Muscle of leg (tissue), 3 donors: ENCODE measurements at regions not wholly inside any gene's neighbourhood (a gene's known extent, or its start where the extent isn't known, plus 50 kb on each side); places are given as distances from the start of the nearest gene placed in this dataset.
A peak's percentile ranks its signal among the peaks of the same experiment; 100 is the strongest.
"Not testable (repeated sequence)": the region's sequence is repeated elsewhere in the genome, so short reads cannot be mapped to it uniquely, and the experiment has no call there.

Experiments used
- DNase-seq: peaks from one replicate; pipeline ENCODE4 v3.0.0; 2013
- H3K27ac ChIP-seq: one replicate; pipeline ENCODE4 v1.5.1; 2013; ENCODE audit warnings: mild to moderate bottlenecking, low read length, control low read depth
- H3K27me3 ChIP-seq: one replicate; pipeline ENCODE4 v1.6.1; 2013; ENCODE audit warnings: low read length; ENCODE audit not compliant: control insufficient read depth, insufficient read depth
- H3K36me3 ChIP-seq: one replicate; pipeline ENCODE4 v1.6.1; 2013; ENCODE audit warnings: low read length; ENCODE audit not compliant: control insufficient read depth, insufficient read depth
- H3K4me1 ChIP-seq: one replicate; pipeline ENCODE4 v1.6.1; 2013; ENCODE audit warnings: low read length; ENCODE audit not compliant: control insufficient read depth, insufficient read depth
- H3K4me3 ChIP-seq: one replicate; pipeline ENCODE4 v1.5.1; 2013; ENCODE audit warnings: low read length, control low read depth
- H3K9me3 ChIP-seq: replicated peaks from 2 replicates; pipeline ENCODE4 v1.6.1; 2013; ENCODE audit warnings: low read depth, low read length; ENCODE audit not compliant: control insufficient read depth
- WGBS: methylation state at CpG from one replicate; pipeline ENCODE4 v1.1.5; 2013; ENCODE audit warnings: missing lambda C conversion rate; ENCODE audit not compliant: insufficient coverage; 5-methylcytosine and 5-hydroxymethylcytosine counted together

DNA sequence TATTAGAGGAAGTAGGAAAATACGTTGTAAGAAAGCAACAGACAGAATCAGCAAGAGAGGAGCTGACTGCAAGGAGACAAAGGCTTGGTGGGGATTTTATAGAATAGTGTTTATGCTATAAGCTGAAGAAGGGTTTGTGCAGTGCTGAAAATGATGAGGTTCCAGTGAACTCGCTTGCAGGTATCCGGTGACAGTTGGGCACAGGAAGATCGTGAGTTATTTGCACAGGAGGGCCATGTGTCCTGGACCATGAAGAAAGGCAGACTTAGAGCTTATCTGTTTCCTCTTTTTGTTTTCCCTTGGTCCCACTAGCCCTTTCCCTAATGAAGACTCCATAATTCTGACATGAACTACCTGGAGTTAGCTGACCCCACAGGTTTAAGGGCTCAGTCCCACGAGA lies 61.4 kb downstream of the NXNL2 start:
- no peak for DNase-seq
- Histone ChIP-seq H3K36me3 (no peaks in the 10 kb centered on the region), H3K4me3 (no peak overlapping the region), H3K4me1 (peaks cover 3% of the 10 kb centered on the region), H3K9me3 (no peaks in the 10 kb centered on the region), H3K27me3 (no peaks in the 10 kb centered on the region), H3K27ac (no peak overlapping the region)
- WGBS: 33% methylated on average over 5 of the region's 5 CpGs

GRCh38 chr9:88604836-88605511 lies 70.0 kb downstream of the NXNL2 start:
- DNase-seq: peak; percentile 16
- no peaks in the 10 kb centered on the region for H3K9me3 ChIP-seq
- H3K27ac ChIP-seq: peak overlapping the region; percentile 9
- H3K4me1 ChIP-seq: peaks cover 6% of the 10 kb centered on the region
- H3K27me3 ChIP-seq: no peaks in the 10 kb centered on the region
- no peak overlapping the region for H3K4me3 ChIP-seq
- H3K36me3 ChIP-seq: no peaks in the 10 kb centered on the region
- WGBS: 64% methylated on average over 2 of the region's 3 CpGs

DNA sequence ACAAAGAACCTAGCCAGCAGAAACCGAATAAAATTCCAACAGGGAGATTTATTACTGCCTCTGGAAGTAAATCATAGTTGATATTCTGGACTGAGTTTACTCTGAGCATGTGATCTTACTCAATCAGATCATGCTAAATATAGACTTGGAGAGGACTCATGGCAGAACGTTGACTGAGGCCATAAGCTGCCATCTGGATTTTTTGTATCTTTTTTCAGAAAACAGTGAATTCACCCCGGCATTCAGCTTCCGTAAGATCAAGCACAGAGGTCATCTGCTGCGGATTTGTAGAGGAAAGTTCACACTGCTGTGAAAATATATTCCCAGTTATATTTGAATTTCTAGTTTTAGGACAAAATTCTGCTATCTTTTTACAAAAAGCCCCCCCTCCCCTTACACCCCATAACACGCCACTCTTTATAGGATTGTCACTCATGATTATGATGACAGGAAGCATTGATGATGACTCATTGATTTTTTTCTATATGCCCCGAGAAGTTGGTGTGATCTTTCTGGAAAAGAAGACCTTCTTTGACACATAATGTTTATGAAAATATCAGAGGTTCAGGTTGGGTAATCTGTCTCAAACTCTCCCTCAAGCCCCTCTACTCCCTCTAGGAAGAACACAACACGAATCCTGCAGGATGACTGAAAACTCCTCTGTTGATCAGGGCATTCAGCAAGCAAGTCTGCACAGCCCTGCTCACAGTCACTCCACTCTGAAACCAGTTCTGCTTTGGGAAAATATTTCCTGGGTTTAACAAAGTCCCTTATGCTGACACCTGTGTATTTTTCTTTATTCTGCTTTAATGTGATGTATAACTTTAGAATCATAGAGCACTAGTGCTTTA lies 70.8 kb downstream of the NXNL2 start:
- H3K4me3 ChIP-seq: no peak overlapping the region
- peaks cover 6% of the 10 kb centered on the region for H3K4me1 ChIP-seq
- peak; percentile 65 for DNase-seq
- no peaks in the 10 kb centered on the region for H3K36me3 ChIP-seq
- 0% methylated on average over 1 of the region's 8 CpGs for WGBS
- H3K27me3 ChIP-seq: no peaks in the 10 kb centered on the region
- H3K27ac ChIP-seq: peak overlapping the region; percentile 9
- no peaks in the 10 kb centered on the region for H3K9me3 ChIP-seq

GRCh38 chr9:88614359-88614758 lies 79.4 kb downstream of the NXNL2 start:
- Histone ChIP-seq H3K27me3 (no peaks in the 10 kb centered on the region), H3K27ac (no peak overlapping the region), H3K4me1 (no peaks in the 10 kb centered on the region), H3K4me3 (no peak overlapping the region), H3K9me3 (peaks cover 6% of the 10 kb centered on the region), H3K36me3 (no peaks in the 10 kb centered on the region)
- WGBS: no CpG with 5 or more reads among the region's 3 CpGs
- DNase-seq: no peak

DNA sequence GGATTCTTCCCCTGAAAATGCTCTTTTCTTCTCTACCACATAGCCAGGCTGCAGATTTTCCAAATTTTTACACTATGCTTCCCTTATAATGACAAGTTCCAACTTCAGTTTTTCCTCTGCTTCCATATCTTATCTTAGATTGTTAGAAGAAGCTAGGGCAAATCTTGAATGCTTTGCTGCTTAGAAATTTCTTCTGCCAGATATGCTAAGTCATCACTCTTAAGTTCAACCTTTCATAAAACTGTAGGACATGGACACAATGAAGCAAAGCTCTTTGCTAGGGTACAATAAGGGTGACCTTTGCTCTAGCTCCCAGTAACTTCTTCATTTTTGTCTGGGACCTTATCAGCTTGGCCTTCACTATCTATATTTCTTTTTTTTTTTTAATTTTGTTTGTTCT lies 88.7 kb downstream of the NXNL2 start:
- no peak overlapping the region for H3K27ac ChIP-seq
- H3K9me3 ChIP-seq: no peaks in the 10 kb centered on the region
- H3K4me3 ChIP-seq: no peak overlapping the region
- no peaks in the 10 kb centered on the region for H3K4me1 ChIP-seq
- no peak for DNase-seq
- no peaks in the 10 kb centered on the region for H3K36me3 ChIP-seq
- no peaks in the 10 kb centered on the region for H3K27me3 ChIP-seq

DNA sequence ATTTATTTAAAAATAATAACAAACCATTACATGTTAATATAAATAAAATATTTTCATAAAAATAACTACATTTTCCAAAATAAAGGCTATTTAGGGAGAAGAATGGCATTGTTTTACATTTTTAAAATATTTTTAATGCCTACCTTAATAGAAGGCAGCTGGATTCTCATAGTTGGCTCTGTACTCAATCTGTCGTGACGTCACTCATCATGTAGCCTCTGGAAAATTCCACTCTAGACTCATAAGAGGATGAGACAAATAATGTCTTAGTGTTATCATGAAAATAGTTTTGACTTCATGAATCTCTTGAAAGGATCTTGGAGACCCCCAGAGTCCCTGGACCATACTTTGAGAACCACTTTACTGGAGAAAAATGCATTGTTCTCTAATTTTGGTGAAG lies 93.1 kb downstream of the NXNL2 start:
- H3K4me1 ChIP-seq: no peaks in the 10 kb centered on the region
- H3K9me3 ChIP-seq: no peaks in the 10 kb centered on the region
- DNase-seq: no peak
- H3K27ac ChIP-seq: no peak overlapping the region
- no peaks in the 10 kb centered on the region for H3K36me3 ChIP-seq
- no CpG with 5 or more reads among the region's 2 CpGs for WGBS
- H3K27me3 ChIP-seq: no peaks in the 10 kb centered on the region
- H3K4me3 ChIP-seq: no peak overlapping the region

- no peaks in the 10 kb centered on the region for H3K36me3 ChIP-seq
- H3K4me3 ChIP-seq: no peak overlapping the region
- H3K27ac ChIP-seq: no peak overlapping the region
- DNase-seq: no peak
- H3K9me3 ChIP-seq: peaks cover 1% of the 10 kb centered on the region
- no peaks in the 10 kb centered on the region for H3K27me3 ChIP-seq
- no peaks in the 10 kb centered on the region for H3K4me1 ChIP-seq
Observed at GRCh38 chr9:88628811-88629210, 93.8 kb downstream of the NXNL2 start.

DNA sequence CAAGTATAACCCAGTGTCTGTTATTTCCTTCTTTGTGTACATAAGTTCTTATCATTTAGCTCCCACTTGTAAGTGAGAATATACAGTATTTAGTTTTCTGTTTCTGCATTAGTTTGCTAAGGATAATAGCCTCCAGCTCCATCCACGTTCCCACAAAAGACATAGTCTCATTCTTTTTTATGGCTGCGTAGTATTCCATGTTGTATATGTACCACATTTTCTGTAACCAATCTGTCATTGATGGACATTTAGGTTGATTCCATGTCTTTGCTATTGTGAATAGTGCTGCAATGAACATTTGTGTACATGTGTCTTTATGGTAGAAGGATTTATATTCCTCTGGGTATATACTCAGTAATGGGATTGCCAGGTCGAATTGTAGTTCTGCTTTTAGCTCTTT lies 95.6 kb downstream of the NXNL2 start:
- not testable (repeated sequence) for H3K4me3 ChIP-seq, H3K27ac ChIP-seq, H3K9me3 ChIP-seq, H3K27me3 ChIP-seq, H3K4me1 ChIP-seq, DNase-seq, H3K36me3 ChIP-seq
- no CpG with 5 or more reads among the region's 3 CpGs for WGBS

GRCh38 chr9:88635151-88635550 lies 100.2 kb downstream of the NXNL2 start:
- Histone ChIP-seq H3K36me3 (no peaks in the 10 kb centered on the region), H3K4me3 (no peak overlapping the region), H3K27me3 (no peaks in the 10 kb centered on the region), H3K9me3 (peaks cover 11% of the 10 kb centered on the region), H3K4me1 (no peaks in the 10 kb centered on the region), H3K27ac (no peak overlapping the region)
- no peak for DNase-seq

GRCh38 chr9:88641456-88642240 lies 106.7 kb downstream of the NXNL2 start:
- Histone ChIP-seq H3K4me1 (no peaks in the 10 kb centered on the region), H3K9me3 (peaks cover 5% of the 10 kb centered on the region), H3K36me3 (no peaks in the 10 kb centered on the region), H3K4me3 (no peak overlapping the region), H3K27me3 (no peaks in the 10 kb centered on the region), H3K27ac (no peak overlapping the region)
- no CpG with 5 or more reads among the region's 4 CpGs for WGBS
- no peak for DNase-seq
